ENCODE measurements at regions not wholly inside any gene's neighbourhood (a gene's known extent, or its start where the extent isn't known, plus 50 kb on each side); places are given as distances from the start of the nearest gene placed in this dataset.

DNA sequence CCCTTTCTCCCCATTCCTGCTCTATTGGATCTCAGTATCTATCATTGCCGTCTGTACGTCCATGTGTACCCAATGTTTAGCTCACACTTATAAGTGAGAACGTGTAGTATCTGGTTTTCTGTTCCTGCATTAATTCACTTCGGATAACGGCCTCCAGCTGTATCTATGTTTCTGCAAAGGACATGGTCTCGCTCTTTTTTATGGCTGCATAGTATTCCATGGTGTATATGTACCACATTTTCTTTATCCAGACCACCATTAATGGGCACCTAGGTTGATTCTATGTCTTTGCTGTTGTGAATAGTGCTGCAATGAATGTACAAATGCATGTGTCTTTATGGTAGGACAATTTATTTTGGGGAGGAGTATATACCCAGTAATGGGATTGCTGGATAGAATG is 94.4 kb upstream of the MPP7 start:
- TF ChIP-seq, protein P1, sequence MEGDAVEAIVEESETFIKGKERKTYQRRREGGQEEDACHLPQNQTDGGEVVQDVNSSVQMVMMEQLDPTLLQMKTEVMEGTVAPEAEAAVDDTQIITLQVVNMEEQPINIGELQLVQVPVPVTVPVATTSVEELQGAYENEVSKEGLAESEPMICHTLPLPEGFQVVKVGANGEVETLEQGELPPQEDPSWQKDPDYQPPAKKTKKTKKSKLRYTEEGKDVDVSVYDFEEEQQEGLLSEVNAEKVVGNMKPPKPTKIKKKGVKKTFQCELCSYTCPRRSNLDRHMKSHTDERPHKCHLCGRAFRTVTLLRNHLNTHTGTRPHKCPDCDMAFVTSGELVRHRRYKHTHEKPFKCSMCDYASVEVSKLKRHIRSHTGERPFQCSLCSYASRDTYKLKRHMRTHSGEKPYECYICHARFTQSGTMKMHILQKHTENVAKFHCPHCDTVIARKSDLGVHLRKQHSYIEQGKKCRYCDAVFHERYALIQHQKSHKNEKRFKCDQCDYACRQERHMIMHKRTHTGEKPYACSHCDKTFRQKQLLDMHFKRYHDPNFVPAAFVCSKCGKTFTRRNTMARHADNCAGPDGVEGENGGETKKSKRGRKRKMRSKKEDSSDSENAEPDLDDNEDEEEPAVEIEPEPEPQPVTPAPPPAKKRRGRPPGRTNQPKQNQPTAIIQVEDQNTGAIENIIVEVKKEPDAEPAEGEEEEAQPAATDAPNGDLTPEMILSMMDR (IDR thresholded peaks at IDR 0.05) = no peak
- TF ChIP-seq POLR2A (IDR thresholded peaks at IDR 0.05) = no peak
- TF ChIP-seq EP300 (IDR thresholded peaks at IDR 0.05) = no peak

All from ovary (tissue), 3 donors.